ENCODE measurements at regions not wholly inside any gene's neighbourhood (a gene's known extent, or its start where the extent isn't known, plus 50 kb on each side); places are given as distances from the start of the nearest gene placed in this dataset.

GRCh38 chr5:60178101-60178500 lies 284.6 kb upstream of the PDE4D start:
- TF ChIP-seq ZFX (IDR thresholded peaks at IDR 0.05; ENCODE audit: borderline replicate concordance) = no peak
- TF ChIP-seq CTCF (IDR thresholded peaks at IDR 0.05) = no peak
- no peak overlapping the region for H3K27ac ChIP-seq

DNA sequence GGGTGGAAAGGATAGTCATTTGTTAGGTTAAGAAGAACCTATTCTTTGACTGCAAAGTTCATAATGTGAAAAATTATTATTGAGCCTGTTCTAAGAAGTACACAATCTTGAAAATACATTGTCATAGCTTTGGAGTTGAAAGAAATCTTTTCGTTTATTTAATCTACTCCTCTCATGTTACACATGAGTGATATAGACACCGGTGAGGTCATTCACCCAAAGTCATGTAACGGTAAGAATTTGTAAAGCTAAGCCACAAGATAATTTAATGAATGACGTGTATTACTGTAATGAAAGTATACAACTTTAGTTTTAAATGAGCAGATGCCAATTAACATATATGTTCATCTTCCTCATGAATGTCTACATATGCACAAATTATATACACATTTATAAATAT lies 284.1 kb upstream of the PDE4D start:
- H3K27ac ChIP-seq = no peak overlapping the region
- TF ChIP-seq ZFX (IDR thresholded peaks at IDR 0.05; ENCODE audit: borderline replicate concordance) (no peak), CTCF (IDR thresholded peaks at IDR 0.05) (no peak)

- H3K27ac ChIP-seq = no peak overlapping the region
Observed at GRCh38 chr5:60173667-60174066, 280.1 kb upstream of the PDE4D start.

DNA sequence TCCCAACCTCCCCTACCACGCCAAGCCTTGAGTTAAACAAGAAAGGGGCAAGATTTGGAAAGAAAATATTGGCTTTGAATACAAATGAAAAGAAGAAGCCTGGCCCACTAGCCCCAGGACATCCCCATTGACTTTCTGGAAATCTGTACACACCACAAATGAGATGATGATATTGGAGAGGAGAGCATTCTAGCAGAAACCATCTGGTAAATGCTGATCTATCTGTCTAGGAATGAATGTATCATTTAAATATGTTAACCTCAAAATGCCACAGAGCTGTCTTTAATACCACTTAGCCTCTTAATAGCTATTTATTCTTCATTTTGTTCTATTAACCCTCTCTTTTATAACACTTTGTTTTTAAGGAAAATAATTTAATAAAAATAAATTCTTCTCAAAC lies 270.2 kb upstream of the PDE4D start:
- TF ChIP-seq CTCF (IDR thresholded peaks at IDR 0.05) (no peak), ZFX (IDR thresholded peaks at IDR 0.05; ENCODE audit: borderline replicate concordance) (no peak)

More at GRCh38 chr5:60173667-60174066, 280.1 kb upstream of the PDE4D start:
- TF ChIP-seq ZFX (IDR thresholded peaks at IDR 0.05; ENCODE audit: borderline replicate concordance) (no peak), CTCF (IDR thresholded peaks at IDR 0.05) (no peak)

GRCh38 chr5:60162441-60162840 lies 268.9 kb upstream of the PDE4D start:
- H3K27ac ChIP-seq = no peak overlapping the region
- TF ChIP-seq CTCF (IDR thresholded peaks at IDR 0.05) (no peak), ZFX (IDR thresholded peaks at IDR 0.05; ENCODE audit: borderline replicate concordance) (no peak)

More for the DNA sequence above, 270.2 kb upstream of the PDE4D start:
- no peak overlapping the region for H3K27ac ChIP-seq

- no peak overlapping the region for H3K27ac ChIP-seq
- TF ChIP-seq ZFX (IDR thresholded peaks at IDR 0.05; ENCODE audit: borderline replicate concordance) (no peak), CTCF (IDR thresholded peaks at IDR 0.05) (peak; percentile 68)
Observed at GRCh38 chr5:60161340-60161934, 267.9 kb upstream of the PDE4D start.

- H3K27ac ChIP-seq = no peak overlapping the region
- no peak for TF ChIP-seq CTCF (IDR thresholded peaks at IDR 0.05)
- TF ChIP-seq ZFX (IDR thresholded peaks at IDR 0.05; ENCODE audit: borderline replicate concordance) = no peak
Observed at GRCh38 chr5:60149081-60149480, 255.6 kb upstream of the PDE4D start.
